Dedifferentiated amniotic fluid mesenchymal stem cell (primary cell): ENCODE measurements at regions not wholly inside any gene's neighbourhood (a gene's known extent, or its start where the extent isn't known, plus 50 kb on each side); places are given as distances from the start of the nearest gene placed in this dataset.
A peak's percentile ranks its signal among the peaks of the same experiment; 100 is the strongest.

Source experiments
- DNase-seq: peaks from one replicate; pipeline ENCODE4 v3.0.0-alpha.2; 2016; ENCODE audit errors: extremely low spot score

- no peak for DNase-seq
Measured at GRCh38 chr4:55754754-55755350, 64.7 kb upstream of the EXOC1L start.

- DNase-seq, result no peak
Measured at GRCh38 chr4:55756208-55756607, 63.4 kb upstream of the EXOC1L start.

DNA sequence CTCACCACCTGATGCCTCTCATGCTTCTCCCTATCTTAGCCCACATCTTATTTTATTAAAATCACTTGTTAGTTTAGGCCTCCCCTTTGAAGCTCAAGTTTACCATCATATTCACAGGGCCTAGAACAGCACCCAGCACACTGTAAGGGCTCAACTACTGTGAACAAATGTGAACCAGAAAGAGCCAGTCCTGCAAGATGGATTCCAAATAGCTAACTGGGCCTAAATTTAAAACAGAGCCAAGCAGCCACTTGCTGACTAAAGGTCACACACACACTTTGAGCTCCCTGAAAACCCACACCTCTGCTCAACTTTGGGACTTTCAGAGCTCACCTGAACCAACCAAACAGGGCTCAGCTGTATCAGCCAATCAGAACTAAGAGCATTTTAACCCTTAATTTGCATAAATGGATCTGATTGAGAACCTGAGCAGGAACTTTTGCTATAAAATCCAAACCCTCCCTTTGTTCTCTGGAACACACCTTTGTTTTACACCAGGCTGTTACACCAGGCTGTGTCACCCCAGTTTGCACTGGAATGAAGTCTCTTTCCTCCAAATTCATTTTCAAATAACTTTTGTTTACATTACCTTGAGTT lies 62.1 kb upstream of the EXOC1L start:
- no peak for DNase-seq

DNA sequence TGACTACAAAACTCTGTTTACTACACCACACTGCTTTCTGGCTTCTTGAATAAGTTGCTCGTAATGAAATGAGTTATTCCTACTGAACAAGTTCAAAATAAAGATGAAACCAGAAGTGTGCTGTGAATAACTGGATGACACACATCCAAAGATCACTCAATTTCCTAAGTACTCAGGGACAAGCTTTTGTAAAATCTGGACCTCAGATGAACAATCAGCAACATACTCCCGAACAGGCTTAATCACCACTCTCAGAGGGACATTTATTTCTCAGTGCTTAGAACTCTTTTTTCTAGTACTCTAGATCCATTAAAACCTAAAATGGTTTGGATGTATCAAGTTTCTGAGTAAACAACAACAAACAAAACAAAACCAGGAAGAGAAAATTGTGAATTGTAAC lies 61.5 kb upstream of the EXOC1L start:
- DNase-seq, result no peak

DNA sequence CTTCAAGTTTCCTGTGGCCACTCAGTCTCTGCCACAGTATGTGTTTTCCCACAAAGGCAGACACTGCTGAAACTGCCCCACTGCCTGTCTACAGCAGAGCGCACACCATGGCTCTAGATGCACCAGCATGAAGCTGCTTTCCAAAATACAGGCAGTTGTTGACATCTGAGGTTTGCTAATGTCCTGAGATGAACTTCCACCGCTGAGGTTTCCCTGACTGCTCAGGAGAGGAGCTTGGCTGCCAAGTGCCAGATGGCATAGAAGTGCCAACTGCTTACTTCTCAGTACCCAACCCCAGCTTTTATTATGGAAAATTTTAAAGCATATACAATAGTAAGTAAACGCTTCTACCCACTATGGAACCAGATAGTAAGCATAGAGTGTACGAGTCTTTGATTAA lies 61.0 kb upstream of the EXOC1L start:
- DNase-seq, result no peak

GRCh38 chr4:55762819-55763218 lies 56.8 kb upstream of the EXOC1L start:
- no peak for DNase-seq

DNA sequence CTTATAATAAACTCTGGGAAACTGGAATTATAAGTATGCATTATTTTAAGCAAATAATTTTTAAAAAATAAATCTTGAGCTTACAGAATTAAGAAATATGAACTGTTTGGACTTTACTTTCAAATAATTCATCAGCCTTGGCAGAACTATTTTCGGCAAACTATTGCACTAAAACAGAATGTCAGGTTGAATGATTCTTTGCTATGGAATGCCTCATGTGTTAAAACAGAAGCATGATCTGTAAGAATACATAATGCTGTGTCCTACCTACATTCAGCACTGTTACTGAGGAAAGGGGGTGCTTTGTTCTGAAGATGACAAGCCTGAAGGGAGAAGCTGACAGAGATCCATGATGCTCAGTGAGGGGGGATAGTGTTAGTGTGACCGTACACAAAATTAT lies 55.6 kb upstream of the EXOC1L start:
- DNase-seq, result no peak

GRCh38 chr4:55765070-55765469 lies 54.5 kb upstream of the EXOC1L start:
- DNase-seq, result no peak

DNA sequence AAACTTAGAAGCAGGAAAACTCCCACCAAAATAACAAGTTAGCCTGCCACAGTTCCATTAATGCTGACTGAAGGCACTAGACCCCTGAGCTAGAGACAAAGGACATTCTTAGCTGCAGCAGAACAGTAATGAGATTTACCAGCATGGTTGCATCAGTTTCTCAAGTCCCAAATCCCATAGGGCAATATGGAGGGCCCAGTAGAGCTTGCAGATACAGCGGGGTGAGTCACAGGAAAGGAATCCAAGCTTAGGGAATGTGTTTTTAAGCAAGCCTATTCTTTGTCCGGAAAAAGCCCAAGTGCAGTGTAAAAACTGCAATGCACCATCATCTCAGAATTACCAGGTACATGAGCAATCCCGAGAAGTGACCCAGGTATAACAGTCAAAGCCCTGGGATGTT lies 51.3 kb upstream of the EXOC1L start:
- DNase-seq, result peak; percentile 29
